Upper lobe of left lung (tissue), 4 donors: ENCODE measurements at regions not wholly inside any gene's neighbourhood (a gene's known extent, or its start where the extent isn't known, plus 50 kb on each side); places are given as distances from the start of the nearest gene placed in this dataset.

Experiments
- EP300 ChIP-seq, 4 donors: sonication (generic); formaldehyde crosslinking; IDR thresholded peaks; one replicate each; pipeline ENCODE4 v1.5.1; 2017; ENCODE audit warnings: antibody characterized with exemption in 4 of 4, control low read depth in 2 of 4
- POLR2A ChIP-seq, 4 donors: fragments of 450-650 bp; IDR thresholded peaks; one replicate each; pipeline ENCODE4 v1.5.1; 2016 to 2017; ENCODE audit warnings: antibody characterized with exemption in 4 of 4, mild to moderate bottlenecking in 2 of 4
- TF ChIP-seq, protein P1 (sequence below), 6 experiments: fragments of 450-650 bp in 4 of 6; fragments of 200-600 bp in 2 of 6; sonication (generic) in 2 of 6; IDR thresholded peaks; one replicate each; pipeline ENCODE4 v1.5.1; 2016 to 2019; ENCODE audit warnings: antibody characterized with exemption in 6 of 6

- TF ChIP-seq POLR2A (IDR thresholded peaks at IDR 0.05) (no peak), EP300 (IDR thresholded peaks at IDR 0.05) (no peak)
- TF ChIP-seq, protein P1, sequence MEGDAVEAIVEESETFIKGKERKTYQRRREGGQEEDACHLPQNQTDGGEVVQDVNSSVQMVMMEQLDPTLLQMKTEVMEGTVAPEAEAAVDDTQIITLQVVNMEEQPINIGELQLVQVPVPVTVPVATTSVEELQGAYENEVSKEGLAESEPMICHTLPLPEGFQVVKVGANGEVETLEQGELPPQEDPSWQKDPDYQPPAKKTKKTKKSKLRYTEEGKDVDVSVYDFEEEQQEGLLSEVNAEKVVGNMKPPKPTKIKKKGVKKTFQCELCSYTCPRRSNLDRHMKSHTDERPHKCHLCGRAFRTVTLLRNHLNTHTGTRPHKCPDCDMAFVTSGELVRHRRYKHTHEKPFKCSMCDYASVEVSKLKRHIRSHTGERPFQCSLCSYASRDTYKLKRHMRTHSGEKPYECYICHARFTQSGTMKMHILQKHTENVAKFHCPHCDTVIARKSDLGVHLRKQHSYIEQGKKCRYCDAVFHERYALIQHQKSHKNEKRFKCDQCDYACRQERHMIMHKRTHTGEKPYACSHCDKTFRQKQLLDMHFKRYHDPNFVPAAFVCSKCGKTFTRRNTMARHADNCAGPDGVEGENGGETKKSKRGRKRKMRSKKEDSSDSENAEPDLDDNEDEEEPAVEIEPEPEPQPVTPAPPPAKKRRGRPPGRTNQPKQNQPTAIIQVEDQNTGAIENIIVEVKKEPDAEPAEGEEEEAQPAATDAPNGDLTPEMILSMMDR (IDR thresholded peaks at IDR 0.05) = no peak
These were observed 1039.0 kb downstream of the SOCS6 start for GRCh38 chr18:71327850-71328249.
